ENCODE measurements at regions not wholly inside any gene's neighbourhood (a gene's known extent, or its start where the extent isn't known, plus 50 kb on each side); places are given as distances from the start of the nearest gene placed in this dataset.
"Not testable (repeated sequence)": the region's sequence is repeated elsewhere in the genome, so short reads cannot be mapped to it uniquely, and the experiment has no call there.

DNA sequence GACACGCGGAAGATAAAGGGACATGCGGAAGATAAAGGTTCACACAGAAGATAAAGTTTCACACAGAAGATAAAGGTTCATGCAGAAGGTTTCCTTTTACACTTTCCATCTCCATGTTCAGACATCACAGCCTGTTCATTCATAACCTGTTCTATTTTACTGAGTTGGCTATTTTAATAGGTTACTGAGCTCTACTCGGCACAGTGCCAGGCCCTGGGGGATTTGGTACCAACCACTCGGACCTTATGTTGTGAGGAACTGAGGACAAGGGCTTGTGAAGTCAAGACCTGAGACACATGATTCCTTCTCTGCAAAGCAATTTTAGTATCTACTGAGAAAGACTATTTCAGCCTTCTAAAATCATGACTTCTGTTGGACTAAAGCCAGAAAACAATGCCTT lies 75.0 kb upstream of the ALKAL2 start:
- H3K4me1 ChIP-seq (replicated peaks in 1 of 2): no peaks in the 10 kb centered on the region
- H3K36me3 ChIP-seq (replicated peaks in 1 of 2): no peaks in the 10 kb centered on the region
- H3K27me3 ChIP-seq: no peaks in the 10 kb centered on the region
- TF ChIP-seq, protein P1, sequence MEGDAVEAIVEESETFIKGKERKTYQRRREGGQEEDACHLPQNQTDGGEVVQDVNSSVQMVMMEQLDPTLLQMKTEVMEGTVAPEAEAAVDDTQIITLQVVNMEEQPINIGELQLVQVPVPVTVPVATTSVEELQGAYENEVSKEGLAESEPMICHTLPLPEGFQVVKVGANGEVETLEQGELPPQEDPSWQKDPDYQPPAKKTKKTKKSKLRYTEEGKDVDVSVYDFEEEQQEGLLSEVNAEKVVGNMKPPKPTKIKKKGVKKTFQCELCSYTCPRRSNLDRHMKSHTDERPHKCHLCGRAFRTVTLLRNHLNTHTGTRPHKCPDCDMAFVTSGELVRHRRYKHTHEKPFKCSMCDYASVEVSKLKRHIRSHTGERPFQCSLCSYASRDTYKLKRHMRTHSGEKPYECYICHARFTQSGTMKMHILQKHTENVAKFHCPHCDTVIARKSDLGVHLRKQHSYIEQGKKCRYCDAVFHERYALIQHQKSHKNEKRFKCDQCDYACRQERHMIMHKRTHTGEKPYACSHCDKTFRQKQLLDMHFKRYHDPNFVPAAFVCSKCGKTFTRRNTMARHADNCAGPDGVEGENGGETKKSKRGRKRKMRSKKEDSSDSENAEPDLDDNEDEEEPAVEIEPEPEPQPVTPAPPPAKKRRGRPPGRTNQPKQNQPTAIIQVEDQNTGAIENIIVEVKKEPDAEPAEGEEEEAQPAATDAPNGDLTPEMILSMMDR (IDR thresholded peaks at IDR 0.05): no peak
- TF ChIP-seq POLR2A (IDR thresholded peaks at IDR 0.05): no peak
- intact Hi-C loops (cut with DNase I): no loop called here
- no peak for DNase-seq
- no peak overlapping the region for H3K4me3 ChIP-seq
- H3K27ac ChIP-seq: no peak overlapping the region
- H3K9me3 ChIP-seq (replicated peaks in 1 of 3): no peaks in the 10 kb centered on the region
- WGBS, 4 donors: 61 to 74% (median 67%) methylated on average over 5 of the region's 5 CpGs

DNA sequence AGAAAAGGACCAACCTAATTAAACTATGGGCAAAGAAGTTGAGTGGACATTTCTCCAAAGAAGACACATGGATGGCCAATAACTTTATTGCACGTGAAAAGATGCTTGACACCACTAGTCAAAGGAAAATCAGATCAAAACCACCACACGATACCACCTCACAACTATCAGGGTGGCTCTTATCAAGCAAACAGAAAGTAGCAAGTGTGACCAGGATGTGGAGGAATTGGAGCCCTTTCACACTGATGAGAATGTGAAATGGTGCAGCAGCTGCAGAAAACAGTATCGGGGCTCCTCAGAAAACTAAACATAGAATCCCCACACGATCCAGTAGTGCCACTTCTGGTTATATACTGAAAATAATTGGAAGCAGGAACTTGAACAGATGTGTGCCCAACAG lies 72.2 kb upstream of the ALKAL2 start:
- TF ChIP-seq POLR2A (IDR thresholded peaks at IDR 0.05): no peak
- TF ChIP-seq, protein P1 (IDR thresholded peaks at IDR 0.05): no peak
- WGBS, 4 donors: 73 to 86% (median 74%) methylated on average over 4 of the region's 4 CpGs
- no peak for DNase-seq
- H3K9me3 ChIP-seq (replicated peaks in 1 of 3): no peaks in the 10 kb centered on the region
- no peak overlapping the region for H3K27ac ChIP-seq
- intact Hi-C loops (cut with DNase I): no loop called here
- no peaks in the 10 kb centered on the region for H3K27me3 ChIP-seq
- H3K36me3 ChIP-seq (replicated peaks in 1 of 2): no peaks in the 10 kb centered on the region
- no peak overlapping the region for H3K4me3 ChIP-seq
- H3K4me1 ChIP-seq (replicated peaks in 1 of 2): no peaks in the 10 kb centered on the region

DNA sequence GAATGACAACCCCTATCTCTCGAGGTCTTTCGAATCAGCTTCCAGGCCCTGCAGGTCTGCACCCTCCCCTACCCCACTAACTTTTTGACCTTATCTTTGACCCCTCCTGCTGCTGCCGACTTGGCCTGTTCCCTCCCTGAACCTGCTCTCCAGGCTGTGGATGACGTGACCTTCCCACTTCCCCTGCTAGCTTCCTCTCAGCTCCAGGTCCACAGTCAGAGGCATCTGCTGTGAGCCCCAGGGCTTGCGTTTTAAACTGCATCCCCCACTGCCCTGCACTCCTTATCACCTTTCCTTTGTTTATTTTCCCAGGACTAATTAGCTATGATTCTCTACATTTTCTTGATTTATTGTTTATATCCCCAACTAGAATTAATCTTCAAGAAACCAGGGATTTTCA lies 71.2 kb upstream of the ALKAL2 start:
- Histone ChIP-seq H3K4me3 (no peak overlapping the region), H3K27ac (no peak overlapping the region), H3K9me3 (replicated peaks in 1 of 3) (no peaks in the 10 kb centered on the region), H3K4me1 (replicated peaks in 1 of 2) (no peaks in the 10 kb centered on the region), H3K36me3 (replicated peaks in 1 of 2) (no peaks in the 10 kb centered on the region), H3K27me3 (no peaks in the 10 kb centered on the region)
- no peak for TF ChIP-seq POLR2A (IDR thresholded peaks at IDR 0.05)
- TF ChIP-seq, protein P1 (IDR thresholded peaks at IDR 0.05): no peak
- intact Hi-C loops (cut with DNase I): no loop called here
- 42 to 54% (median 52%) methylated on average over 5 of the region's 5 CpGs for WGBS, 4 donors
- DNase-seq: no peak

DNA sequence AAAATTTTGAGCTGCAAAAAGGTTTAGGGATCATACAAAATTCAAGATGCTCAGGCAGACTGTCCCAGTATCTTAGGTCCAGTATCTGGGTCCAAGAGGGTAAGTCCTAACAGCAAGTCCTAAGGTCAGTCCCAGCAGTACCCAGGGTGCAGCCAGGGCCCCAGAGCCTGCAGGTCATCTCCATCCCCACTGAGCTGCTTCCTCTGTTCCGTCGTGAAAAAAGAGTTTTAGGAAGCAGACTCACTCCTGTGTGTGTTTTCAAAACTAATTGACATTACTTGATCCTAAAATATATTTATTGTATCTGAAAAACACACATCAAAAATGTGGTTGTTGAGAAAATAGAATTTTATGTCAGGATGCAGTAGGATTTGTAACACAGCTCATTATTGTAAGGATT lies 69.9 kb upstream of the ALKAL2 start:
- Histone ChIP-seq H3K9me3 (replicated peaks in 1 of 3) (no peaks in the 10 kb centered on the region), H3K4me3 (no peak overlapping the region), H3K27me3 (no peaks in the 10 kb centered on the region), H3K4me1 (replicated peaks in 1 of 2) (no peaks in the 10 kb centered on the region), H3K36me3 (replicated peaks in 1 of 2) (no peaks in the 10 kb centered on the region), H3K27ac (no peak overlapping the region)
- intact Hi-C loops (cut with DNase I): no loop called here
- TF ChIP-seq, protein P1 (IDR thresholded peaks at IDR 0.05): no peak
- TF ChIP-seq POLR2A (IDR thresholded peaks at IDR 0.05): no peak
- 63 to 87% (median 69%) methylated on average over 2 of the region's 2 CpGs for WGBS, 4 donors
- DNase-seq: no peak

DNA sequence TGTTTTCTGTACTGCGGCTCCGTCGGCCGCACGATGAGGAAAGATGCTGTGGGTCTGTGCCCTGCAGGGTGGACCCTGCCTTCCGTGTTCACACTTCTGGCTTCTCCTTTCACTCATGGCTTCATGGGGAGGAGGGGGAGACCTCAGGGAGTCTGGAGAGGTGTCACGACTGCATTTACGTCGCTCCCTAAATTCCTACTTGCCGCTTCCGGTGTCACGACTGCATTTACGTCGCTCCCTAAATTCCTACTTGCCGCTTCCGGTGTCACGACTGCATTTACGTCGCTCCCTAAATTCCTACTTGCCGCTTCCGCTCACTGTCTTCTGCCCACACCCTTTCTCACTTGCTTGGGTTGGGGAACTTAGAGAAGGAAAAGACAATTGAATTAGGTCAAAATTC lies 68.4 kb upstream of the ALKAL2 start:
- H3K9me3 ChIP-seq (replicated peaks in 1 of 3); H3K4me3 ChIP-seq; H3K27me3 ChIP-seq; H3K27ac ChIP-seq; DNase-seq; intact Hi-C loops (cut with DNase I); H3K4me1 ChIP-seq (replicated peaks in 1 of 2); H3K36me3 ChIP-seq (replicated peaks in 1 of 2): not testable (repeated sequence)
- 79 to 85% (median 83%) methylated on average over 21 of the region's 21 CpGs for WGBS, 4 donors
